EL (cell line): ENCODE measurements at regions not wholly inside any gene's neighbourhood (a gene's known extent, or its start where the extent isn't known, plus 50 kb on each side); places are given as distances from the start of the nearest gene placed in this dataset.
A peak's percentile ranks its signal among the peaks of the same experiment; 100 is the strongest.

Source experiments
- DNase-seq: peaks from one replicate; pipeline ENCODE4 v3.0.0-alpha.2; 2016

DNA sequence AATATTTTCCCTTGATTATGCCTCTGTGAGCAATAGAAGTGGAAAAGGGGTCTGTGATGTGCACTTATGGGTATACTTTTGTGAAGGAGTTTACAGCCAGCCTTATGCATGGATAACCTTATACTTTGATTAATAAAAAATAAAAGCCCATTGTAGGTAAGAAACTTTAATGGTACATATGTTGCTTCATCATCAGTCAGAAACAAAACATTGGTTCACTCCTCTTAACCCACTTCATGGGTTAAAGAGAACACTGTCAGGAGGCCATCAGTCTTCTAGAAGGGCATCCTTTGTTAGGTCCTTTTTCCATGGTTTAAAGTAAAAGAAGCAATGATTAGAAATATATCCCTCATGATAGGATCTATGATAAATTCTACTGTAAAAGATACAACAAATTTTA, 952.1 kb upstream of the MIR17HG start:
- DNase-seq, result no peak

DNA sequence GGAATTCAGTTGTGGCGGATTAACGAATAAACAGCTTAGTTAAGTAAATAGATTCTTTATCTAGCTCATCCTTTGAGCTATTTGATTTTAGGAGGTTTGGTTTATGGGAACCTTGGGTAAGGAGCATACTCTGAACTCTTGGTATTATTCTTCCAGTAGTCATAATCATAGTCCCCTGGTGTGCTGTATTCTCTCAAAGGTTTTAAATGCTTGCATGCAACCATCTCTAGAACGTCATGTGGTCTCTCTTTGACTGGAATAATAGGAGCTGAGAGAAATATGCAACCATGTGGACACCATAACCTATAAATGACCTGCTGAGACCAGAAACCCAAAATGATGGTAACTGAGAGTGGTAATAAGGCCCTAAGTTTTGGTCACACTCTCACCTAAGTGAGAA, 951.6 kb upstream of the MIR17HG start:
- DNase-seq, result no peak

DNA sequence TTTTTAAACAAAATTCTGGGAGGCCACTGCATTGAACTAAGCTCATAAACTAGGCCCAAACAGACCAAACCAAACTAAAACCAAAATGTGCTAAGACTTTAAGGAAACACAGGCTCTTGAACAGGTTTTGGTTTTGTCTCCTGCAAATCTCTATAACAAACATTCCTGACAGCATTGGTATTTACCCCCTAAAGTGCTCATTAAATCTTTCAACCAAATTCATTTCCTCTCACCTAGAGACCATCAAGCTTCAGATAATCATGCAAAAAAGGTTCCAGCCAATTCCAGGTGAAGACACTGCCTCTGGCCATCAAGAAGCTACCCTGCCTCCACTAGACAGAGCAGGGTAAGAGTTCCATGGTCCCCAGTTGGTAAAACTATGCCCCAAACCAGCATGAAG, 951.2 kb upstream of the MIR17HG start:
- DNase-seq, result no peak

DNA sequence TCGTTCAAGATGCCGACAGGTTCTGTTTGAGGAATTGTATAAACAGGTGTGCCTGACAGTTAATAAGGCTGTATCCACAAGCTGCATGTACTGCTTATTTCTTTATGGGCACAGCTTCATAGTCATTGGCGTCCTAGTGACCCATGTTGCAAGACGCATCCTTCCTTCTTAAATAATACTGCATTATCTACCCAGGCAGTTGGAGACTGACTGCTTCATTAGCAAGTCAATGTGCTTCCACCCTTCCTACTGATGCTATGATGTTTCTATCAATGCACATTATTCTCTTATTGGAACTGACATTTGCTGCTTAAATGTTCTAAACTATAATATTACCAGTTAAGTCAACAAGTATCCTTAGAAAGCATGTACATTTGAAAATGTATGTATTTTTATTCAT, 950.0 kb upstream of the MIR17HG start:
- DNase-seq, result no peak

DNA sequence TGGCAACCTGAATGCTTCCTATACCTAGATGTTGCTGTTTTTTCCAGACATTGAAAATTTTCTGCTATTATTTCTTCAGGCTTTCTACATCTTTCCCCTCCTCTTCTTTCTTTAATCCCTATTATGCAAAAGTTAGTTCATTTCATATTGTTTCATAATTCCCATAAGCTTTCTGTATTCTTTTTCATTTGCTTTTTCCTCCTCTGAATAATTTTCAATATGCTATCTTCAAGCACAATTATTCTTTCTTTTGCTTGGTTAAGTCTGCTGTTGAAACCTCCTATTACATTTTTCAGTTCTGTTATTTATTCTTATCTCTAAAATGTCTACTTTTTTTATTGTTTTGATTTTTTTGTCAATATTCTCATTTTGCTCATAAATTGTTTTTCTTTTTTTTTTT, 947.1 kb upstream of the MIR17HG start:
- no peak for DNase-seq

DNA sequence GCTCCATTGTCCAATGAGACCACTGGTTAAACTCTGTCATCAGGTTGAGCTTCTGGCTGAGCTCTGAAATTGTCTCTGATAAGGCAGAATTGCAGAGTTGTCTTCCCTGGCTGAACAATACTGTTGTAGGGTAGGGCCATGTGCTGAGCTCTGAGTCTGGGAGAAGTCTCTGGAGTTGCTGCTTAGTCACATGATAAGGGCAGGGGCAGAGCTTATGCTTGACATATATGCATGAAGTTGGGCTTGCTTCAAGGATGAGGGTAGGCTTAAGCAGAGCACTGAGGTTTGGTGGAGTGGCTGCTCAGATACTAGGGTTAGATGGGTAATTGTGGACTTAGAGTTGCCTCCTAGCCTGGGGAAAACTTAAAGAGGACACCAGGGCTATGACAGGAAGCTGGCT, 946.3 kb upstream of the MIR17HG start:
- no peak for DNase-seq

DNA sequence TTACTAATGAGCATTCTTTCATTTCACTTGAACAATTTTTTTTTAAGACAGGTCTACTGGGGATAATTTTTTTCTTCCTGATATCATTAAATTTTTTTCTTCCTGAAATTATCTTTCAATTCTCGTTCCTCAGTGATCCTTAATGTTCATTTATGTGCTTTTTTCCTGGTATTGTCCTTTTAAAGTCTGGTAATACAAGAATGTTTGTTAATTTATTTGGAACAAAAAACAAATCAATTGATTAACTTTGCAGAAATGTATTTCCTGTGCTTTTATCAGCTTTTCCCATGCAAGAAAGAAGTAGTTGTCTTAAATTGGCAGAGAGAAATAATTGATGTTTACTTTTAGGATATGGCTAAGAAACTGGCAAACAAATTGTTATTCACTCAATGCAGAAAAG, 945.4 kb upstream of the MIR17HG start:
- DNase-seq, result no peak

DNA sequence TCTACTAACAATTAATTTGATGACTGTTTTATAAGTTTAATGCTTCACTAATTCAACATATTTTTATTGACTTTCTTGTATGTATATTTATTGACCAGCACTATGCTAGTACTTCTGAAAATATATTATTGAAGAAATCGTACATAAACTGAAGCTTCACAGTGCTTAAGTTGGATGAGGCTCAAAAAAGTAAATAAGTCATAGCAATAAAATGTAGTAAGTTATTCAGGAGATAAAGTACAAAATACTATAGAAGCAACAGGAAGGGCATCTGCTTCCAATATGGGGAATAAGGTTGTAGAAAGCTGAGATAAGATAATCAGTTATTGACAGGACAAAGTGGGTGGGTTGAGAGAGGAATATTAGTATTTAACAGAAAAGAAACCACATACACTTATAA, 944.9 kb upstream of the MIR17HG start:
- no peak for DNase-seq

DNA sequence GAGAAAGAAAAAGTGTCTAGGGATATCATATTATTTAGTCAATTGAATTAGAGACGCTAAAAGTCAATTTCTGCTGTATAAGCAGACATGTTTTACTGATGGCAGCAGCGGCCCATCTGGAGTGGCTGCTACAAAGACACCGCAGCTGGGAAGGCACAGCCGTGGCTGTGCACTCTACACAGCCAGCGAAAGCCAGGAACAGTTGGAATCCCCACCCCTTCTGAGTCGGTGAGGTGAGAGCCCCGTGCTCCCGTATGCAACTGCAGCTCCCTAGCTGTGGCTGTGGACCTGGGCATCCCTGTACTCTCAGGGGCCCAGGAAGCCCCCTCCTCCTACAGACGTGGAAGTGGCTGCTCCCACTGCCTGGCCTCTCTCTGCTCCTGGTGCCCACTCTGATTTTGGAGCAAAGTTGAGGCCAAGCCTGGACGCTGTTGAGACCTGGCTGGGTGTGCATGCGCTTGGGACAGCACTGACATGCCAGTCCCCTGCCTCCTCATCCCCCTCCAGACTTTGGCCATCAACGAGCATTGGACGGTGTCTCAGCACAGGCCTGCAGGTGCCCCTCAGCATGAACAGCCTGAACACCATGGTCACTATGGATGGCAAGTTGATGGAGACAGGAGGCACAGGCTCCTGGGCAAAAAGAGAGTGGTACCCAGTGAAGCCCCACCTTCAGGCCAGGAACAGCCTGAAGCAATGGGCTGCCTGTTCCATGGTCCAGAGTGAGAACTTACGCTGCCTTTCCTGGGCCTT, 944.0 kb upstream of the MIR17HG start:
- no peak for DNase-seq

DNA sequence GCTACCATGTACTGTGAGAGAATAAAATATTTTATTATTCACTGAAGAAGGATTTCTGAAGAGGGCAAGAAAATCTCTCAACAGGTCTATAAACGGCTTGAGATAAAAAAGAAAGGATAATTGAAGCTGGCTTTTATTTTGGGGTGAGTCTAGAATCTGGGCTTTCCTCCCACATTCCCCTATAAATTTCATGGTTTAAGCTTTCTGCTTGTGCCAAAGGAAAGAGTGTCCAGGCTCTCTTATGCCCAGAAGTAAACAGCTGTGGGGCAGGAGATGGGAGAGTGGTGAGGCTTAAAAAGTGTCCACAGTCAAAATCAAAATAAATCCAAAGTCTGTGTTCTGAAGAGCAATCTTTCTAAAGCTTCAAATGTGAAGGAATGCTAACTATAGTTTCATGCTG, 942.2 kb upstream of the MIR17HG start:
- no peak for DNase-seq

DNA sequence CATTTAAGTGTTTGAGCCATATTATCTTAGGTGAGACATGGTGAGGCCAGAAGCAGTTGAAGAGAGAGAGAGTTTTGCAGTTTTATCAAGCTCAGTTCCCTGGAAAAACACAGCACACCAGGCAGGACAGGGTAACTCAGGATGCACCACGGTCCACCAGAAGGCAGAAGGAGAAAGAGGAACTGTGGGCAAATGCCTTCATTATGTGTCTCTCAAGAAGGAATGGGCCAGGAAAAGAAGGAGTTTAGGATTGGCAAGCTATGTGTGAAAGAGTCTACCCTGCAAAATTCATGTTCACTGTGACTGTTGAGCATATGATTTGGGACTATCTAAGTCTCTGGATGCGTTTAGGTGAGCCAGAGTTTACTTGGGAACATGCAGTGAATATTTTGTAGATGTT, 934.5 kb upstream of the MIR17HG start:
- no peak for DNase-seq

DNA sequence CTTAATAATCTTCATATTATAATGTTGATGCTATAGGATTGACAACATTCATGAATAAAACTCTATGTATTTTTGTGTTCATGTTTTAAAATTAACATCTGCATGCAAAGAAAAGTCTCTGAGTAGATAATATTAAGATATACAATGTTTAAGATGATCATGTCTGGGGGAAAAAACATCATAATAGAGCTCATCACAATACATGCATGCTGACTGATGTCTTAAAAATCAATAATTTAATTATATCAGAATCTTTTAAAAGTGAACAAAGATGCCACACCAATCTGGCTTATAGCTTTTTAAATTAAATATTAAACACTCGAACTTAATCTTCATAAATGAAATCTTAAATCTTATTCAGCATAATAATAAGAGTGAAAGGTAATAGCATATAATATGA, 933.9 kb upstream of the MIR17HG start:
- DNase-seq, result no peak

DNA sequence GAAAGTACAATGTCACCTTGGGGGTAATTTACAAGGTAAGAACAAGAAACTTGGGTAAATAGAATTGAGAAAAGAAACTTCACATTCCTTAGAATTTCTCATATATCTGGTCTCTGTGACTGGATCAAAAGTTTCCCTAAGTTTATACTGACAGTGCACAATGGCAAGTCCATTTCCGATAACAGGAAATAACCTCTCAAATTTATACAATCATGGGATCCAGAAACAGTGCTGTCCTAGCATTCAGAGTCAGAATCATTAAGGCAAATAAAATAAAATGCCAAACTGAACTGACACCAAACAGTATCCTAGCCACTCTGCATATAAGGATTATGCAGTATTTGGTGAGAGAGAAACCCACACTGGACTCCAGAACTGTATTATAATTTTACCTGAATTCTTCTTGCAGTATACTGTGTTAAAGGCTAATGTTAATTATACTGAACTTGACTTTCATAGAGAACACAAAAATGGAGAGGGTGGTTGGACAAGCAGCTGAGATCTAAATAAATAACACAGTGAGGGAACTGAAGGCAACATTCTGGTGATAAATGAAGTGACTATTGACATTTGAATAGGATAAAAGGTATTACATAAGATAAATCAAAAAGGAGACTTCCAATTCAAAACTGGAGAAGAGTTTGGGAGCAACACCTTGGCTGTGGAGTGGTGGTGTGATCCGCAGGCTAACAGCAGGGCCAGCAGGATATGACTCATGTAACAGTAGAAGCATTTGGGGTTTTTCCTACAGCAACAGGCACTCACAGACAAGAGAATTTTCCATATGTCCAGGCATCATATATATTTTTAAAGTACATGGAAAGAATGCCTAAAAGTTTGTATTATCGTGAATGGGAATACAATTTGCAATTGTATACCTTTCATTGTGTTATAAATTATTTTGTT, 932.5 kb upstream of the MIR17HG start:
- peak; percentile 78 for DNase-seq

DNA sequence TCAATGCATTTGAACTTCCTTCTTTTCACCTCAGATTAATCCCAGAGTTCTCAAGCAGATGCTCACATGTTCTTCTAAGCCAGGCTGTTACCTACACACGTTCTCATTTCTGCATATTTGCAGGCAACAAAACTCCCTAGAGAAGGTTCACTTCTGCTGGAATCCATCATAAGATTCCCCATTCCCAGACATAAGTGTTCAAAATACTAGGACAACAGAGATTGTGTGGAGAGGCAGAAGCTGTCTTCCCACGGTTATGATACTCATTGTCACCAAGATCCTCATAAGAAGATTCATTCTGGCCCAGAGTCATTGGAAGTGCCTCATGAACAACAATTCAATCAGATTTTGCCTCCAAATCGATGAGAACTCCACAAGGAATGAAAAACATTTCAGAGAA, 931.6 kb upstream of the MIR17HG start:
- peak; percentile 17 for DNase-seq

DNA sequence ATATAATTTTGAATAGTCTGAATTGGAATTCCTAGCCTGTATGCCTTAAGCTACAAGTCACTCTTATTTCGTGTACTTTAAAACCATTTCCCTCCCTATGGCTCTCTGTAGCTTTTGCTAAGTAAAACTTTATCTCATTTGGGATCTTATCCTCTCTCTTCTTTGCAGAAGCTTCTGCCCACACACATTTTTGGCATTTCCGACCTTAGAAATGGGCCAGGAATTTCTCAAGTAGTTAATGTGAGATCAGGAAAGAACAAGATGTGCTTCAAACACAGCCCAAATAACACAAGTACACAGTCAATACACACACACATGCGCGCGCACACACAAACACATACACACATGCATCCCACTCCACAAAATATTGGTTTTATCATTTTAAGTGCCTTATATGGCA, 931.0 kb upstream of the MIR17HG start:
- DNase-seq, result peak; percentile 86

DNA sequence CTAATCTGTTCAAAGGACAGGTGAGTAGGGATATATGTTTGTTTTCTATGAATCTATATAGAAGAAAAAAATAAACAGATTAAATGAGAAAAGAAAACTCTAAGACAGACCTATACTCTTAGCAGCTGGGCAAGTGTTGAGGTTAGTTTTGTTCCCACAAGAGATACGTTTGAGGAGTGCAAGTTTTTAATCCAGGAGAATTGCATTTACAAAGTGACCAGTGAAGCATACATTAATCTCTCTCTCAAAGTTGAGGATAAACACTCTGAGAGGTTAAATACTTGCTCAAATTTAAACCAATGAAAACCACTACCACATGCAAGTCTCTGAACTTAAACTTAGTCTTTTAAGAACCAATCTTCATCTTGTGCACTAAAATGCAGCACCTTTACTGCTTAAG, 930.5 kb upstream of the MIR17HG start:
- no peak for DNase-seq

DNA sequence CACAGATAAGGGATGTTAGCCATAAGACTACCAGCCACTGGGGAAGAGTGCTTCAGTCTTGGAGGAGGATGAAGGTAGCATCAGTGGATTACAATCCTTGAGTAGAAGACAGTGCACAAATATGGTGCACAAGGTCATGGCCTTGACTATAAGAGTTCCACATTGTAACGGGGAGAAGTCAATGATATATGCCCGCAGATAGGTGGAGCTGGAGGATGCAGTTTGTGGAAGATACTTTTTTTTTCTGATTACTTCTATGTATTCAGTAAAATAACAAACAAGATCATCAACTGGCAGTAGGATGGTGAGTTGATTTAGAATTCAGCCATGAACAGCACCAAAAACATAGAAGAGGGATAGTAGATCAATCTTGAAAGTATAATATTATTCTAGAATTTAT, 926.8 kb upstream of the MIR17HG start:
- DNase-seq, result no peak

DNA sequence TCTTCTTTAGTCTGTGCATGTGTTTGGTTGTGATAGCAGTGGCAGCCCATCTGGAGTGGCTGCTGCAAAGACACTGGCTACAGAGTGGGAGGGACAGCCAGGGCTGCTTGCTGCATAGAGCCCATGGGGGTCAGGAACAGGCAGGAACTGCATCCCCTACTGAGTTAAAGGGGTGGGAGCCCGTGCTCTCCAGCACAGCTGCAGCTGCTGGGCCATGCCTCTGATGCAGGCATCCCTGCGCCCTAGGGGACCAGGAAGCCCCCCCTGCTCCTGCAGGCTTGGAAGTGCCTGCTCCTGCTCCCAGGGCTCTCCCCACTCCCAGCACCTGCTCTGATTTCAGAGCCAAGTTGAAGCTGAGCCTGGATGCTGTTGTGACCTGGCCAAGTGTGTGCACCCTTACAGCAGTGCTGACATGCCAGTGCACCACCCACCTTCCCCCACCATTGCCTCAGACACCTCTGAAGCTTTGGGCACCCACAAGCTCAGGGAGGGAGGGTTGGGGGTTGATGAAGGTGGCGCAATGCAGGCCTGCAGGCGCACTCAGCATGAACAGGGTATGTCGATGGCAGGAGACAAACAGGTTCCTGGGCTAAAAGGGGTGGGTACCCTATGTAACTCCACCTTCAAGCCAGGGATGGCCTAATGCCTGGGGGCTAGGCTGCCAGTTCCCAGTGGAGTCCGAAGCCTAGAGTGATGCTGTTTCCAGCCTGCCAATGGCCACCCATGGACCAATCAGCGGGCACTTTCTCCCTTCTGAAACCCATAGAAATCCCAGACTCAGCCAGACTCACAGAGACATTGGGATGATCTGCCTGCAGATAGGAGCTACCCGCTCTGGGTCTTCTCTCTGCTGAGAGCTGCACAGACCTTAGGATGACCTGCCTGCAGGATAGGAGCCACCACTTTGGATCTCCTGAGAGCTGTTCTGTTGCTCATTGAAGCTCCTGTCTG, 919.9 kb upstream of the MIR17HG start:
- DNase-seq, result no peak

DNA sequence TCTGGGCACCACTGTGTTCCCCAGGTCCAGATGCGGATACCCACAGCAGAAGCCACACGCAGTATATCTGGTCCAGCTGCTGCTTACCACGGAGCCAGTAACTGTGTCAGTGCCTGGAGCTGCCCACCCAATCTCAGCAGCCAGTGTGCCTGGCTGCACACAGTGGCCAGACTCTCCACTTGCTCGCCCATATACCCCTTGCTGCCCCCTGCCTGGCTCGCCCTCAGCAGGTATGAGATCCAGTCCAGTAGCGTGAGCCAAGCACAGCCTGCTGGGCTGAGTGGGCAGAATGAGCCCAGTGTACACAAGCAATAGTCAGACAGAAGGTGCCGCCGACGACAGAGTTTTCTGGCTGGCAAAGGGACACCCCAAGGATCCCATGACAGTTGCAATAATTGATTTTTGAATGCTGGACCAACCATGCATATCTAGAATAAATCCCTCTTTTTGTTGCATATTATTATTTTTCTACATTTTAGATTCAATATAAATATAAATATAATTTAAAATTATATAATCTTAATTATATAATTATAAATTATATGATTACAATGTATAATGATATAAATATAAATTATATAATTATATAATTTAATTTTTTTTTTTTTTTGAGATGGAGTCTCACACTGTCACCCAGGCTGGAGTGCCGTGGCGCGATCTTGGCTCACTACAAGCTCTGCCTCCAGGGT, 918.8 kb upstream of the MIR17HG start:
- no peak for DNase-seq

DNA sequence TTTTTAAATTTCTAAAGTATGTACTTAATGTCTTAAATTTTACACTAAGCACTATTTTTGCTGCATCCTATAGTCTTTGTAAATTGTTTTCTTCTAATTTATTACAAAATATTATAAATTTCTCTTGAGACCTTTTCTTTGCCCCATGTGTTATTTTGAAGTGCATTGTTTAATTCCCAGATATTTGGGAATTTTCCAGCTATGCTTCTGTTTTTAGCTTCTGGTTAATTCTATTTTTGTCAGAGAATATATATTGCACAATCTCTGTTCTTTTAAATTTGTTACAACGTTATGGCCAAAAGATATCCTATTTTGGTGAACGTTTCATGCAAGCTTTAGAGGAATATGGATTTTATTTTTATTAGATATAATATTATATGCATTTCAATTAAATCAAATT, 917.4 kb upstream of the MIR17HG start:
- no peak for DNase-seq

DNA sequence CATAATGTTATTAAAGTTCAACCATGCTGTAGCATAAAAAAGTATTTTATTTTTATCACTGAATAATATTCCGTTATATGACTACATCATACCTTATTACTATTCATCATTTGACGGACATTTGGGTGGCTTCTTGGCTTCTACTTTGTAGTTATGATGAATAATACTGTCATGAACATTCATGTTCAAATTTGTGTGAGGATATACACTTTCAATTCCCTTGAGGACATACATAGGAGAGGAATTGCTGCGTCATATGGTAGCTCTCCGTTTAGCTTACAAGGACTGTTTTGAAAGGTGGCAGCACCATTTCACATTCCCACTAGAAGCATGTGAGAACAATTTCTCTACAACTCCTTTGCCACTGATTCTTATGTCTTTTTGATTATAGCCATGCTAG, 910.8 kb upstream of the MIR17HG start:
- no peak for DNase-seq

DNA sequence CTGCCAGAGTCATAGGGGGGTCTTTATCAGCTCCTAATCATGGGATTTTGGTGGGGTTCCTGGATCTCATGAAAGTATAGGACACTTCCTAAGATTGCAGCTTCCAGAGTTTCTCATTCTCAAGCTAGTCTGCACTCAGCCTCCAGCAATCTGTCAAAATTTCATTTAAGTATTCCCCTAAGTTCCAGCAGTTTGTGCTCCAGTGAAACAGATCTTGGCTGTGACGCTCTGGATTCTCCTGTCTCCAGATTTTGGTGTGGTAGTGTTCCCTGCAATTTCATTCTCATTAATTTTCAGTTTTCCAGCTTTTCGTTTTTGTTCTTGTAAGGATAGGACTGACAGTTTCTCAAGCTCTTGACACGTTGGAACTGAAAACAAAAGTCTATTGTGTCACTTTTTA, 908.9 kb upstream of the MIR17HG start:
- no peak for DNase-seq

DNA sequence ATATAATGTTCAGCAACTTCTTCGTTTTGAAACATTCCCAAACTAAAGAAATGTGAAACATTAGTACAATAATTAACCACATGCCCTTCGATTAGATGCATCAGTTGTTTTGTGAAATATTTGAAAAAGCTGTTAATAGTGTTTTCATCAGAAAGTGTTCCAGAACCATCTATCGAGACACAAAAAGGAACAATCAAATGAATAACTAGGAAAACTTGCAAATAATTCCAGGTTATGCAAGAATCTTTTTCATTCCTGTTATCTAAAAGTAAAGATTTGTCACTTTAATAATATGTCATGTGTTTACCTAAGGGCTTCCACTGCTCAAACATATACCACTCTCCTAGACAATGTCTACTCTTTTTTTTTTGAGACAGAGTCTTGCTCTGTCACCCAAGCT, 904.2 kb upstream of the MIR17HG start:
- DNase-seq, result no peak
